Astrocyte of the spinal cord (primary cell): ENCODE measurements at regions not wholly inside any gene's neighbourhood (a gene's known extent, or its start where the extent isn't known, plus 50 kb on each side); places are given as distances from the start of the nearest gene placed in this dataset.

ENCODE experiments used
- DNase-seq: peaks from one replicate; pipeline ENCODE4 v3.0.0; 2011; ENCODE audit warnings: low read depth, low spot score
- H3K4me3 ChIP-seq: 2 replicates; pipeline ENCODE4 v1.5.1; 2011; ENCODE audit warnings: low read depth, mild to moderate bottlenecking, low read length, moderate library complexity
- in situ Hi-C: cut with HindIII; loops from 2 replicates; pipeline ENCODE4 v1.10.0; 2017; ENCODE audit warnings: low sequenced_read_pairs
- TF ChIP-seq, protein P1 (sequence below): IDR thresholded peaks from 2 replicates; pipeline ENCODE4 v1.5.1; 2012; ENCODE audit warnings: low read depth, mild to moderate bottlenecking, low read length, inconsistent platforms

DNA sequence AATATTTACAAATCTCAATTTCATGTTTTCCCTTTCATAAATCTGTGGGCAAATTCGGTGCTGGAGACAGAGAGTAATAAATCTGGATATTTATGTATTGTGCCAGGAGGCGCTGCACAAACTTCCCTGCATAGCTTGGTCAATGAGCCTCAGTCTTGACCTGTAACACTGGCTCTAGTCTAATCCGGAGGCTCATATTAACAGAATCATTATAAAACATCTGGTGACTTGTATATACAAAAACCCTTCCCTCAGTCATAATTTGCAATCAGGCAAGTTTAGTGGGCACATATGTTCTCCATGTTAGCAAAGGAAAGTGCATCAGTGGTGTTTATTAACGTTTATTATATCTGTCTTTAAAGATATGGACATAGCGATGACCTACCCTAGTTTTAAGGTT is 104.0 kb upstream of the BNC2 start:
- TF ChIP-seq, protein P1, sequence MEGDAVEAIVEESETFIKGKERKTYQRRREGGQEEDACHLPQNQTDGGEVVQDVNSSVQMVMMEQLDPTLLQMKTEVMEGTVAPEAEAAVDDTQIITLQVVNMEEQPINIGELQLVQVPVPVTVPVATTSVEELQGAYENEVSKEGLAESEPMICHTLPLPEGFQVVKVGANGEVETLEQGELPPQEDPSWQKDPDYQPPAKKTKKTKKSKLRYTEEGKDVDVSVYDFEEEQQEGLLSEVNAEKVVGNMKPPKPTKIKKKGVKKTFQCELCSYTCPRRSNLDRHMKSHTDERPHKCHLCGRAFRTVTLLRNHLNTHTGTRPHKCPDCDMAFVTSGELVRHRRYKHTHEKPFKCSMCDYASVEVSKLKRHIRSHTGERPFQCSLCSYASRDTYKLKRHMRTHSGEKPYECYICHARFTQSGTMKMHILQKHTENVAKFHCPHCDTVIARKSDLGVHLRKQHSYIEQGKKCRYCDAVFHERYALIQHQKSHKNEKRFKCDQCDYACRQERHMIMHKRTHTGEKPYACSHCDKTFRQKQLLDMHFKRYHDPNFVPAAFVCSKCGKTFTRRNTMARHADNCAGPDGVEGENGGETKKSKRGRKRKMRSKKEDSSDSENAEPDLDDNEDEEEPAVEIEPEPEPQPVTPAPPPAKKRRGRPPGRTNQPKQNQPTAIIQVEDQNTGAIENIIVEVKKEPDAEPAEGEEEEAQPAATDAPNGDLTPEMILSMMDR = no peak
- in situ Hi-C loops = no loop called here
- no peak overlapping the region for H3K4me3 ChIP-seq
- no peak for DNase-seq

GRCh38 chr9:16970321-16970720 is 99.9 kb upstream of the BNC2 start:
- in situ Hi-C loops = no loop called here
- DNase-seq = no peak
- TF ChIP-seq, protein P1 = no peak
- no peak overlapping the region for H3K4me3 ChIP-seq

- H3K4me3 ChIP-seq = no peak overlapping the region
- DNase-seq = peak; percentile 99
- in situ Hi-C loops = no loop called here
- TF ChIP-seq, protein P1 = no peak
Measured at GRCh38 chr9:16964228-16964627, 93.8 kb upstream of the BNC2 start.

DNA sequence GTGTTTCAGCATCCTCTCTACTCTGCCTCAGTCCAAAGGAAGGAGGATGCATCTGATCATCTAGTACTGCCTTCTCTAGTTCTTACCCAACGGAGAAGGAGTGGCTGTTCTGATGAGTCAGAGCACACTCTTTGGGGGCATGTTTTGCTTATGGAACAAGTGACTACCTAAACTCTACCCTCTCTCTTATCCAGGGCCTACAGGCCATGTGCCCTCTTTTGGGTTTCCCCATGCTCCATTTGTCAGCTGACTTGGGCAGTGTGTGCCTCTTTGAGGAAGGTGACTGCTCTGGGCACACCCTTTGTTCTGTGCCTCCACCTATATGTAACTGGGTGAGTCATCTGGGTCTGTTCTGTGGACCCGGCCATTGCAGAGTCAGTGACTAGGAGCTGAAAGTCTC is 89.6 kb upstream of the BNC2 start:
- TF ChIP-seq, protein P1 = no peak
- H3K4me3 ChIP-seq = no peak overlapping the region
- DNase-seq = peak; percentile 38
- in situ Hi-C loops = no loop called here

- DNase-seq = peak; percentile 22
- in situ Hi-C loops = no loop called here
- TF ChIP-seq, protein P1 = no peak
- H3K4me3 ChIP-seq = no peak overlapping the region
Measured at GRCh38 chr9:16959391-16959790, 88.9 kb upstream of the BNC2 start.

- no peak for DNase-seq
- TF ChIP-seq, protein P1 = no peak
- in situ Hi-C loops = no loop called here
- no peak overlapping the region for H3K4me3 ChIP-seq
Measured at GRCh38 chr9:16954040-16954439, 83.6 kb upstream of the BNC2 start.

- in situ Hi-C loops = no loop called here
- TF ChIP-seq, protein P1 = no peak
- H3K4me3 ChIP-seq = no peak overlapping the region
- DNase-seq = no peak
Measured at GRCh38 chr9:16951502-16951901, 81.0 kb upstream of the BNC2 start.
